ENCODE measurements at regions not wholly inside any gene's neighbourhood (a gene's known extent, or its start where the extent isn't known, plus 50 kb on each side); places are given as distances from the start of the nearest gene placed in this dataset.

DNA sequence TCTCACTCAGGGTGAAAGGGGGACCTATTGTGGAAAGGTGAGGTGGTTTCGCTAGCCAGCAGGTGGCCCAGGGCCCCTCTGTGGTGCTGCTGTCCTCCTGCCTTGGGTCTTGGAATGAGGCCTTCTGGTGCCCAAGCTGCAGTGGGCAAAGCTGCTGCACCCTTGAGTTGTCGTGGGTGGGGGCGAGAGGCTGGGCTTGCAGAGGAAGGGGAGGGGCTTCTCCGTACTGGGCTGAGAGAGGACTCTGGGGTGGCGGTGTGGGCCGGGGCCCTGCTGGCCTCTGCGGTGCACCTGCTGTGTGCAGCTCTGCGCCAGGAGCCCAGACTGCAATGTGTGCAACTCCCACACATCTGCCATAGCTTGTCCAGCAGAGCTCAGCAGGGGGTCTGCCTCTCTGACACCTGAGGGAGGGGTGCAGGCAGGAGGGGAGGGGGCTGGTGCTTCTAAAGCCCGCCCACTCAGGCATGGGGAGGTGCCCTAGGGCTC is 145.8 kb downstream of the KIF26A start:
- no peak for DNase-seq (ENCODE audit: low spot score, unreplicated experiment)
- H3K9me3 Mint-ChIP-seq (ENCODE audit: low read depth), result no peaks in the 10 kb centered on the region
- H3K36me3 Mint-ChIP-seq (ENCODE audit: insufficient read depth), result no peaks in the 10 kb centered on the region
- TF ChIP-seq, protein P1, sequence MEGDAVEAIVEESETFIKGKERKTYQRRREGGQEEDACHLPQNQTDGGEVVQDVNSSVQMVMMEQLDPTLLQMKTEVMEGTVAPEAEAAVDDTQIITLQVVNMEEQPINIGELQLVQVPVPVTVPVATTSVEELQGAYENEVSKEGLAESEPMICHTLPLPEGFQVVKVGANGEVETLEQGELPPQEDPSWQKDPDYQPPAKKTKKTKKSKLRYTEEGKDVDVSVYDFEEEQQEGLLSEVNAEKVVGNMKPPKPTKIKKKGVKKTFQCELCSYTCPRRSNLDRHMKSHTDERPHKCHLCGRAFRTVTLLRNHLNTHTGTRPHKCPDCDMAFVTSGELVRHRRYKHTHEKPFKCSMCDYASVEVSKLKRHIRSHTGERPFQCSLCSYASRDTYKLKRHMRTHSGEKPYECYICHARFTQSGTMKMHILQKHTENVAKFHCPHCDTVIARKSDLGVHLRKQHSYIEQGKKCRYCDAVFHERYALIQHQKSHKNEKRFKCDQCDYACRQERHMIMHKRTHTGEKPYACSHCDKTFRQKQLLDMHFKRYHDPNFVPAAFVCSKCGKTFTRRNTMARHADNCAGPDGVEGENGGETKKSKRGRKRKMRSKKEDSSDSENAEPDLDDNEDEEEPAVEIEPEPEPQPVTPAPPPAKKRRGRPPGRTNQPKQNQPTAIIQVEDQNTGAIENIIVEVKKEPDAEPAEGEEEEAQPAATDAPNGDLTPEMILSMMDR (IDR thresholded peaks at IDR 0.05; ENCODE audit: unreplicated experiment), result no peak
- no peak overlapping the region for H3K27ac Mint-ChIP-seq
- H3K4me3 Mint-ChIP-seq (ENCODE audit: low read depth), result no peak overlapping the region
- H3K4me1 Mint-ChIP-seq (ENCODE audit: low read depth), result peaks cover 5% of the 10 kb centered on the region
- peaks cover 38% of the 10 kb centered on the region for H3K27me3 Mint-ChIP-seq

DNA sequence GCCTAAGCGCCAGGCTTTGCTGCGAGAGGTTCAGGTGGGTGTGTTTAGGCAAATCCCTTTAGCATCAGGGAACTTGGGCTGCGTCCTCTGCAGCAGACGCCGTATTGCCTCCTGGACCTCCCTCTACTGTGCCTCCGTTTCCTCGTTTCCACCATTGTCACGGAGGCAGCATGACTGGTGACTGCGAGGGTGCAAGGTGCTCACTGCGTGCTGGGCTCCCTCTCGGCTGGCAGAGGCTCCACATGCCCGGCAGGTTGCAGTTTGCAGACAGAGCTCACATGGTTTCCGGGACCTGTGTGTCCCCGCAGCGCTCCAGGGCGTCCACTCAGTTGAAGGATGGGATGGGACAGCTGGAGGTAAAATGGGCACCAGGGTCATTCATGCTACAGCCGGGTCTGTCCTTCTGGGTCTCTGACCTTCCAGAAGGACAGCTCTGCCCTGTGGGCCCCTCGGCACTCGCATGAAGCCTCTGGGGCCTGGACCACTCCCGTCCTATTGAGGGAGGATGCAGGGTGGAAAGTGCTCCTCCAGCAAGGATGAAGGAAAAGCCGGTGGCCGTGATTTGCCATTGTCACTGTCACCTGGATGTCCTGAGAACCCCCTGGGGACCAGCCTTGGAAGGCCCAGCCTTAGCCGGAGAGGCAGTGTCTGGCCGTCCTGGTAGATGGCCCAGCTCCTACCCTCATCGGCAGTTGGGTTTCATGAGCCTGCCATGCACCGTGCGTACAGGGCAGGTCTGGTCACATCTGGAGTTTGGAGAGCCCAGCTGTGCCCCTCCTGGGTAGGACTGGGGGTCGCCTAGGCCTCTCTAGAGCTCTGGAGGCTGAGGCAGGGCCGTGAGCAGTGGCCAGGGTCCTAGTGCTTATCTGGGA is 146.5 kb downstream of the KIF26A start:
- H3K4me1 Mint-ChIP-seq (ENCODE audit: low read depth), result peaks cover 6% of the 10 kb centered on the region
- no peak overlapping the region for H3K27ac Mint-ChIP-seq
- H3K36me3 Mint-ChIP-seq (ENCODE audit: insufficient read depth), result no peaks in the 10 kb centered on the region
- no peak for DNase-seq (ENCODE audit: low spot score, unreplicated experiment)
- no peak overlapping the region for H3K4me3 Mint-ChIP-seq (ENCODE audit: low read depth)
- TF ChIP-seq, protein P1 (IDR thresholded peaks at IDR 0.05; ENCODE audit: unreplicated experiment), result no peak
- peaks cover 38% of the 10 kb centered on the region for H3K27me3 Mint-ChIP-seq
- no peaks in the 10 kb centered on the region for H3K9me3 Mint-ChIP-seq (ENCODE audit: low read depth)

DNA sequence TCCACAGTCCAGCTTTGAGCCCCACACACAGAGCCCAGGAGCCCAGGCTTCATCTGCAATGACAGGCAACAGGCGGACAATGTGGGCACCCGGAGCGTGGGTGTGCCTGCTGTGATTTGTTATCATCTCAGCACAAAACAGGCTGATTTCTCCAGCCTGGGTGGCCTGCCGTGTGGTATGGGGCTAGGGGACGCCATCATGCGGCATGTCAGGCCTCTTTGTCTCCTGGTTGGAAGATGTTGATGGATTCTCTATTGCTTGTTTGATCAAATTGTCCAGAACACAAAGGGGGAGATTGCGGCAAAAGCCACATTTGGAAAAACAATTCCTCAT is 147.1 kb downstream of the KIF26A start:
- H3K4me3 Mint-ChIP-seq (ENCODE audit: low read depth), result no peak overlapping the region
- H3K4me1 Mint-ChIP-seq (ENCODE audit: low read depth), result peaks cover 9% of the 10 kb centered on the region
- no peak for DNase-seq (ENCODE audit: low spot score, unreplicated experiment)
- H3K27me3 Mint-ChIP-seq, result peaks cover 42% of the 10 kb centered on the region
- no peak overlapping the region for H3K27ac Mint-ChIP-seq
- no peaks in the 10 kb centered on the region for H3K9me3 Mint-ChIP-seq (ENCODE audit: low read depth)
- H3K36me3 Mint-ChIP-seq (ENCODE audit: insufficient read depth), result no peaks in the 10 kb centered on the region
- TF ChIP-seq, protein P1 (IDR thresholded peaks at IDR 0.05; ENCODE audit: unreplicated experiment), result no peak

DNA sequence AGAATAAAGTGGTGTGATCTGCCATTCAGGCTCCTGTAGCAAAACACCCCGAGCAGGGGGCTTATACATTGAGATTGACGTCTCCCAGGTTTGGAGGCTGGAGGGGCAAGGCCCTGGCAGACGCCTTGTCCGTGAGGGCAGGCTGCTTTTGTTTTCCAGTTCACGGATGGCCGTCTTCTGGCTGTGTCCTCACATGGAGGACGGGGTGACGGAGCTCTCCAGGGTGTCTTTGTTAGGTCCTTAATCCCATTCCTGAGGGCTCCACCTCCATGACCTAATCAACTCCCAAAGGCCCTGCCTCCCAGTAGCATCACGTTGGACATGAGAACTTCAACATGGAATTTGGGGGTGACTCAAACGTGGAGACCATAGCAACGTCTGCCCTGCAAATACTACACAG is 147.7 kb downstream of the KIF26A start:
- Mint-ChIP-seq H3K36me3 (ENCODE audit: insufficient read depth) (no peaks in the 10 kb centered on the region), H3K27ac (no peak overlapping the region), H3K4me1 (ENCODE audit: low read depth) (peaks cover 13% of the 10 kb centered on the region), H3K9me3 (ENCODE audit: low read depth) (no peaks in the 10 kb centered on the region), H3K4me3 (ENCODE audit: low read depth) (no peak overlapping the region), H3K27me3 (peaks cover 42% of the 10 kb centered on the region)
- TF ChIP-seq, protein P1 (IDR thresholded peaks at IDR 0.05; ENCODE audit: unreplicated experiment), result no peak
- no peak for DNase-seq (ENCODE audit: low spot score, unreplicated experiment)

DNA sequence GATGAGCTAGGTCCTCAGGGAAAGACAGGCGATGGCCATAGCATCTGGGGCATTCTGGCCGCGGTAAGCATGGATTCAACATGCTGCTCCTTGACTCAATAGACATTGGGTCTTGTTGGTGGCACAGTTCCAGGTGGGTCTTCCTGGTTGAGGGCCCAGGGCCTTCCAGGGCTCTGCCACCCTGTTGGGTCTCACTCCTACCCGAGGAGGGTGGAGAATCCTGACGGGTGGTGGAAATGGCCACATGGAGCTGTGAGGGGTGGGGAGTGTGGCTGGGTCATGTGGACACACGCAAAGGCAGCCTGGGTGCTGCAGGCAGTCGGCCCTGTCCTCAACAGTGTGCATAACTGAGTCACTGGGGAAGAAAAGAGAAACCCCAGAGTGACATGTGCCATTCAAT is 148.1 kb downstream of the KIF26A start:
- Mint-ChIP-seq H3K36me3 (ENCODE audit: insufficient read depth) (no peaks in the 10 kb centered on the region), H3K4me3 (ENCODE audit: low read depth) (no peak overlapping the region), H3K9me3 (ENCODE audit: low read depth) (no peaks in the 10 kb centered on the region), H3K27ac (no peak overlapping the region), H3K4me1 (ENCODE audit: low read depth) (peaks cover 16% of the 10 kb centered on the region), H3K27me3 (peaks cover 42% of the 10 kb centered on the region)
- TF ChIP-seq, protein P1 (IDR thresholded peaks at IDR 0.05; ENCODE audit: unreplicated experiment), result no peak
- DNase-seq (ENCODE audit: low spot score, unreplicated experiment), result no peak
